Dedifferentiated amniotic fluid mesenchymal stem cell (primary cell): ENCODE measurements at regions not wholly inside any gene's neighbourhood (a gene's known extent, or its start where the extent isn't known, plus 50 kb on each side); places are given as distances from the start of the nearest gene placed in this dataset.
A peak's percentile ranks its signal among the peaks of the same experiment; 100 is the strongest.
"Not testable (repeated sequence)": the region's sequence is repeated elsewhere in the genome, so short reads cannot be mapped to it uniquely, and the experiment has no call there.

Experiments
- DNase-seq: peaks from one replicate; pipeline ENCODE4 v3.0.0-alpha.2; 2016; ENCODE audit errors: extremely low spot score

- peak; percentile 74 for DNase-seq
These were observed 92.5 kb upstream of the RUNX3 start for GRCh38 chr1:25022361-25023189.

GRCh38 chr1:25021591-25022215 is 91.6 kb upstream of the RUNX3 start:
- DNase-seq = no peak

DNA sequence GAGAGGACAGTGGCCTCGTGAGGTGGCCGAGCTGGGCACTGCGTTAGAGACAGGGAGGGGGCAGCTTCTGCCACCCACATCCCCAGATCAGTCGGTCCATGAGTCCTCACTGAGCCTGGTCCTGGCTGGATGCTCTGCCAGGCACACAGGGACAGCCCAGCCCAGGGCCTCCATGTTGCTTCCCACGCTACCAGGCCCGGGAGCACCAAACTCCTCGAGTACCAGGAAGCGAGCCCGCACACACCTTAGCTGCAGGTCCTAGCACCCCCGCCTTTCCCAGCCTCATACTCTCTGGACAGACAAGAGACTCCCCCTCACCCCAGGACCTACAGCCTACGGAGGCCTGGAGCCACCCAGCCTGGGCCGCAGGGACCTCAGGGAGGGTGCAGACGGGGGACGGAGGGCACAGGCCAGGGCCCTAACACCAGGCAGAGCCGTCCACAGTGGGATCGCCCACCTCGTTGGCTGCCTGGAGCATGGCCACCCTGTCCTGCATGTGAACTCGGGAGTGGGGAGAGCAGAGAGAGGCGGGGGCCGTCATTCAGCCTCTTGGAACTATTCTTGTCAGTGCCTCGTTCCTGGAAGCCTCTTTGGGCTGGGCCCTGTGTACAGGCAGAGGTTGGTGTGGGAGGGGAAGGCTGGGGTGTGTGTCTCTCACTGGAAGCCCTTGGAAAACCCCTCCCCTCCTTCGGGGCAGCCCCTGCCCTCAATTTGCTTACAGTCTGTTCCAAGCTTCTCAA is 90.9 kb upstream of the RUNX3 start:
- no peak for DNase-seq

- DNase-seq = no peak
These were observed 90.2 kb upstream of the RUNX3 start for GRCh38 chr1:25020173-25020845.

GRCh38 chr1:25019337-25020172 is 89.5 kb upstream of the RUNX3 start:
- no peak for DNase-seq

DNA sequence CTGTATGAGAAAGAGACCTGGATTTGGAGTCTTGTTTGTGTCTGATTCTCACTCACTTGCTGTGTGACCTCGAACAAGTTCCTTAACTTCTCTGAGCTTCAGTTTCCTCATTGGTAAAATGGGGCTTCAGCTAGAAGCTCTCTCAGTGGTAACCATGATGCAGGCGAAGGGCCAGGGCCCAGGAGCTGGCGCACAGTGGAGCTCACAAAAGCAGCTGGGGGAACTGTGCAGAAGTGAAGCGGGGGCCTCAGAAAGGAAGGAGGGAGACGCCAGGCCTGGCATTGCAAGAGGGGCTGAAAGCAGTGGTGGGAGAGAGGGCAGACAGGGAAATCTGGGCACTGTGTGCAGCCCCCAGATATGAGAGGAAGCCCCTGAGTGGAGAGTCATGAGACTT is 88.9 kb upstream of the RUNX3 start:
- no peak for DNase-seq

DNA sequence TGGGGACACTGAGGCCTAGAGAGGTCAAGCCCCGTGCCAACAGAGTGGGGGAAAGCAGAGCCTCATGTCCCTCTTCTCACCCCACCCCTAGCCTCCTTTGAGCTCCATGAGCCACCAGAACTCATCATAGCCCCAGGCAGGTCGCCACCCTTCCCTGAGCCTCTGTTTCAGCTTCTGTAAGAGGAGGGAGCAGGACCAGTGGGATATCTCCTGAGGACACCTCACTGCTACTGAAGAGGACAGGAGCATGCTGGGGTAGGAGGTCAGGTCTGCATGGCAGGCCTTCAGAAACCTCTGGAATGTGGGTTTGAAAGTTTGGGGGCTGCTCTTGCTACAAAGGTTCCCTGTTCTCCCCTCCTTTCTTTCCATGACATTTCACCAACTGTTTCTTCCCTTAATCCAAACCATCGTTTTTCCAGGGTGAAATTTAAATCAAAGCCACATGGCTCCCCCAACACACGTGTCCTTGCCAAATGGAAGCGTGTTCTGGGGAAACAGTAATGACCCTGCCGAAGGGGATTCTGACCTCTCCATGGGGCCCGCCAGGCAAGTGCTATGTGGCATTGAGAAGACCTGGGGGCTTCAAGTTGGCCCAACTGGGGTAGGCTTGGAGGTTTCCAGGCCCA is 88.1 kb upstream of the RUNX3 start:
- DNase-seq = no peak

GRCh38 chr1:25017436-25018109 is 87.5 kb upstream of the RUNX3 start:
- DNase-seq = no peak

DNA sequence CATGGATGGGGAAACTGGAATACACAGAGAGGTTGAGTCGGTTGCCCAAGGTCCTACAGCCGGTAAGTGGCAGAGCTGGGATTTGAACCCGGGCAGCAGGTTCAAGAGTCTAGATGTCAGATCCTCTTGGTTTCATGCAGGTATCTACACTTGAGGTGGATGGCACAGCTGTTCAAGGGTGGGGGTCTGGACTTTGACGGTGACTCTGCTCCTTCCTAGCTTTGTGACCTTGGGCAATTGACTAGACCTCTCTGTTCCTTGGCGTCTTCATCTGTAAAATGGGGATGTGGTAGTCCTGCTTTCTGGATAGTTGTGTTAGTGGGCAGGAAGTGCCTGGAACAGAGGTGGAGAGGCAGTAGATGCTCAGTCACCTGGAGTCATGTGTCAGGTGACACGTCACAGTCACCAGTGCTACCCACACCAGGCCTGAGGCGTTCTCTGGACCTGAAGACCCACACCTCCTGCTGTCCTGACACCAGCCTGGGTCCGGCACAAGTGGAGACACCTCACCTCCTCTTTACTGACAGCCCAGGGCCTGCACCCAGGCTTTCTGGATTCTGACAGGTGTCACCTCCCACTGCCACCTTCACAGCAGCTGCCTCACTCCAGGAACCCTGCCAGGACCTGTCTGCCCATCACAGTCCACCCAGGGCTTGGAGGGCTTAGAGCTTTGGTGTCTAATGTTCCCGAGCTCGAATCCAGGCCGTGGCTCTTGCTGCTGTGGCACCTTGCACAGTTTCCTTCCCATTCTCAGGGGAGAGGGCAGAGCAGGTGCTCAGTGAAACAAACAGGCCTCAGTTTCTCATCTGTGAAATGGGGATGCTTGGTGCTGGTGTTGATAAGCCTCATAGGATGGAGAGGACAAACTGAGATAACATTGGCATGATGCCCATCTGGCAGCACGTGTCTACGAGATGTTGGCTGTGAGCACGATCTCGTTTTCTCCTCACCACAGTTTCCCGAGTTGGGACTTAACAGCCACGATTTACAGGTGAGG is 83.2 kb upstream of the RUNX3 start:
- no peak for DNase-seq

DNA sequence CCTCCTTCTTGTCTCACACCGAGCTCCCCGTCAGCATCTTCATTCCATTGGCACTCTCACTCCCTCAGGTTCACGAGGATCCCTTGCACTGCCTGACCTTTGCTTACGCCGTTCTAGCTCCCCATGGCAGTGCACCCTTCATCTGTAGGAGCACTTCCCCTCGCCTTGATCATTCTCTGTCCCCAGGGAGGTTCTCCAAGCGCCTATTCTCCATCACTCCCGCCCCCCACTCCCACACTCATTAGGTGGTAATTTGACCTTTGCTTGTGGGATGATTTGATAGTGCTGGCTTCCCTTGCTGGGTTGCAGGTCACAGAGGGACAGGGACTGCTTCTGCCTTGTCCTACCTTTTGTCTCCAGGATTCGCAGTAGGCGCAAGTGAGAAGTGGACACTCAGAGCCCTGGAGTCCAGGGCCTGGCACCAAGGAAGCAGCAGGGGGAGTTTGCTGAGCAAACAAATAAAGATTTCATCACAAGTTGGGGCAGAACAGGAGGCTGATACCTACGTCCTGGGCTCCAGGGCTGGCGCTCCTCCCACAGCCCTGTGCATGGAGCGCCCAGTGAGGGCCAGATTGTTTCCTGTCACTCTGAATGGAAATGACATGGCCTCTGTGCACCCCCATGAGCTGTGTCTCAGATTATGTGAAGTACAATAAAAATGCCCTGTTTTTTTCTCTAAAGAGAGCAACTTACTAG is 82.0 kb upstream of the RUNX3 start:
- no peak for DNase-seq

- DNase-seq = no peak
These were observed 81.2 kb upstream of the RUNX3 start for GRCh38 chr1:25011275-25011674.

DNA sequence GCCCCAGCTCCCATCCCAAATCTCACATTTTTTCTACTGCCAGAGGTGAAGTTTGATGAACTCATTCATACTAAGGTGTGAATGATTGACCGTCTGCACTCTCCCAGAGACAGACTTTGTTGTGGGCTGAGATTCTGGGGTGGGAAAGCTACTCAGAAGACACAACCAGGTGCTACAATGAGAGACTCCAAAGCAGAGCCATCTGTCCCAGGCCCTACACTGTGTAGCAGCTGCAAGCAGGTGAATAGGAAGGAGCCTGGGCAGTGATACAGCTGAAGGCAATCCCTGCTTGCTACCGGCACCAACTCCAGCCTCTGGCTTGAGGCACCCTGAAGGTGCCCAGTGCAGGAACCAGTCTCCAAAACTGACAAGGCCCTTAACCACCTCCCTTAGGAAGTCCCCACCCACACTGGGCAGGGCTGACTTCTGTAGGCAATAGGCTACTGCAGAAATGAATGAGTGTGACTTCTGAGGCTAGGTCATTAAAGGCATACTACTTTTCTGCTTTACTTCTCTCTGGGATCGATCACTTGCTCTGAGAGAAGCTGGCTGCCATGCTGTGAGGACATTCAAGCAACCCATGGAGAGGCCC is 79.7 kb upstream of the RUNX3 start:
- DNase-seq = no peak

- DNase-seq = no peak
These were observed 78.1 kb upstream of the RUNX3 start for GRCh38 chr1:25008192-25008485.

- DNase-seq = not testable (repeated sequence)
These were observed 77.5 kb upstream of the RUNX3 start for GRCh38 chr1:25007390-25008191.

DNA sequence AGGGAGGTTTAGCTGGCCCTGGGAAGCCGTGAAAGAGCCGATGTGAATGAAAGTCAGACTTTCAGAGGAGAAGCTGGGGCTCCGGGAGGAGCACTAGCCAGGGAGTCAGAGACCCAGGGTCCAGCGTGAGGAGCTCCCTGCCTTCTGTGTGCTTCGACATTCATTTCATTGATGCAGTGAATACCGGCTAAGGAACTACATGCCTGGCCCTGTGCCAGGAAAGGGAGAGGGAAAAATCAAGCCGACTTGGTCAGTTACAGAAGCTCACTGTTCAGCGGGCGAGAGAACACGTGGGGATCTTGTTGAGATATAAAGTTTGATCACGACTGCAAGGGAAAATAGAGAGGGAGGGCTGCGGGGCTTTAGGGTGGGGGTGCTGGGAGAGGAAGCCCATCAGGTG is 76.7 kb upstream of the RUNX3 start:
- no peak for DNase-seq

- DNase-seq = no peak
These were observed 74.3 kb upstream of the RUNX3 start for GRCh38 chr1:25004355-25004754.

DNA sequence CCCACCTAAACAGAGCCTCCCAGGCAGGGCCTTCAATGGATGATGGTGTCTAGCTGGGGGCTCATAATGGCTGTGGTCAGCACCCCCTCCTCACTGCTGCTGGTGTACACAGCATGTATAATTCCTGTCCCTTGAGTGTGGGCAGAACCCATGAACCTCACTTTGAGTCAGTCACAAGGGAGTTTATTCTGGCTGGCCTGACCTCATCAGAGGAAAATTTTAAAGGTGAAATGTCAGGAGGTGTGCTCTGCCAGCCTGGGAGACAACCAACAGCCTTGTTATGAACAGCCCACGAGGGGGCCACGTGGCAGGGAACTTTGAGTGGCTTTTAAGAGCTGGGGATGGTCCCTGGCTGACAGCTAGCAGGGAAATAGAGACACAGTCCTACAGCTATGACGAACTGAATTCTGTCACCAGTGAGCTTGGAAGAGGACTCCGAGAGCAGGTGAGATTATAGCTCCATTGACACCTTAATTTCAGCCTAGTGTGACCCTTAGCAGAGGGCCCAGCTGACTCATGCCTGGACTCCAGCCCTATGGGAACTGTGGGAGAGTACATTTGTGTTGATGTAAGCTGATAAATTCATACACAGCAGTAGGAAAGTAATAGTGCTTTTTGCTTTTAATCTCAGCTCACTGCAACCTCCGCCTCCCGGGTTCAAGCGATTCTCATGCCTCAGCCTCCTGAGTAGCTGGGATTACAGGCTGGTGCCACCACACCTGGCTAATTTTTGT is 73.5 kb upstream of the RUNX3 start:
- DNase-seq = no peak
